MM.1S (cell line): ENCODE measurements at regions not wholly inside any gene's neighbourhood (a gene's known extent, or its start where the extent isn't known, plus 50 kb on each side); places are given as distances from the start of the nearest gene placed in this dataset.

Source experiments
- DNase-seq: peaks from one replicate; pipeline ENCODE4 v3.0.0-alpha.2; 2015
- H2AFZ ChIP-seq: fragments of 300-600 bp; sonication (generic); 2 replicates; pipeline ENCODE4 v1.6.0; 2016; ENCODE audit warnings: antibody characterized with exemption, low read length
- H3F3A ChIP-seq: fragments of 300-600 bp; sonication (generic); 2 replicates; pipeline ENCODE4 v1.6.1; 2016; ENCODE audit warnings: mild to moderate bottlenecking, antibody characterized with exemption, low read length, moderate library complexity, mixed read lengths; ENCODE audit not compliant: insufficient read depth
- H3K27ac ChIP-seq: fragments of 300-600 bp; sonication (generic); 2 replicates; pipeline ENCODE4 v1.5.1; 2016; ENCODE audit warnings: mild to moderate bottlenecking, low read length
- H3K27me3 ChIP-seq: fragments of 300-600 bp; sonication (generic); replicated peaks from 2 replicates; pipeline ENCODE4 v1.6.0; 2016; ENCODE audit warnings: low read length; ENCODE audit not compliant: insufficient read depth
- H3K36me3 ChIP-seq: fragments of 300-600 bp; sonication (generic); replicated peaks from 2 replicates; pipeline ENCODE4 v1.6.1; 2016; ENCODE audit warnings: mild to moderate bottlenecking, low read length, mixed read lengths; ENCODE audit not compliant: insufficient read depth
- H3K4me1 ChIP-seq: fragments of 300-600 bp; sonication (generic); 2 replicates; pipeline ENCODE4 v1.6.1; 2016; ENCODE audit warnings: low read length, mixed read lengths
- H3K4me2 ChIP-seq: fragments of 300-600 bp; sonication (generic); 2 replicates; pipeline ENCODE4 v1.6.0; 2016; ENCODE audit warnings: low read depth, low read length
- H3K4me3 ChIP-seq: fragments of 300-600 bp; sonication (generic); 2 replicates; pipeline ENCODE4 v1.5.1; 2016; ENCODE audit warnings: low read length, mixed read lengths
- H3K79me2 ChIP-seq: fragments of 300-600 bp; sonication (generic); 2 replicates; pipeline ENCODE4 v1.6.1; 2016; ENCODE audit warnings: mixed run types, low read length, mixed read lengths
- H3K9ac ChIP-seq: fragments of 300-600 bp; sonication (generic); 2 replicates; pipeline ENCODE4 v1.6.1; 2016; ENCODE audit warnings: low read length, mixed read lengths
- H3K9me2 ChIP-seq: fragments of 300-600 bp; sonication (generic); replicated peaks from 2 replicates; pipeline ENCODE4 v1.6.1; 2016; ENCODE audit warnings: mild to moderate bottlenecking, low read length, mixed read lengths; ENCODE audit not compliant: insufficient read depth
- H3K9me3 ChIP-seq: fragments of 300-600 bp; sonication (generic); replicated peaks from 2 replicates; pipeline ENCODE4 v1.6.1; 2016; ENCODE audit warnings: mild to moderate bottlenecking, low read length, mixed read lengths; ENCODE audit not compliant: insufficient read depth
- H4K20me1 ChIP-seq: fragments of 300-600 bp; sonication (generic); 2 replicates; pipeline ENCODE4 v1.6.1; 2016; ENCODE audit warnings: mild to moderate bottlenecking, low read length, moderate library complexity, mixed read lengths; ENCODE audit not compliant: insufficient read depth
- CTCF ChIP-seq: fragments of 300-600 bp; sonication (generic); IDR thresholded peaks from 2 replicates; pipeline ENCODE4 v1.5.1; 2016; ENCODE audit warnings: antibody characterized with exemption, low read length, mixed read lengths
- EZH2 ChIP-seq: fragments of 300-600 bp; sonication (generic); optimal IDR thresholded peaks from 2 replicates; pipeline ENCODE3; 2017; ENCODE audit warnings: low read depth, mild to moderate bottlenecking, antibody characterized with exemption, low read length, mixed read lengths
- EZH2phosphoT487 ChIP-seq: fragments of 300-600 bp; sonication (generic); IDR thresholded peaks from 2 replicates; pipeline ENCODE4 v1.6.1; 2018; ENCODE audit warnings: antibody characterized with exemption, low read length

GRCh38 chr20:53801609-53802370 is 208.2 kb upstream of the ZNF217 start:
- Histone ChIP-seq H3K9ac (no peak overlapping the region), H3K4me3 (no peak overlapping the region), H3K79me2 (no peaks in the 10 kb centered on the region), H2AFZ (no peak overlapping the region), H3K4me1 (no peaks in the 10 kb centered on the region), H3F3A (no peaks in the 10 kb centered on the region), H4K20me1 (no peaks in the 10 kb centered on the region), H3K27ac (no peak overlapping the region), H3K36me3 (no peaks in the 10 kb centered on the region), H3K4me2 (no peak overlapping the region), H3K9me2 (no peaks in the 10 kb centered on the region), H3K9me3 (no peaks in the 10 kb centered on the region), H3K27me3 (no peaks in the 10 kb centered on the region)
- no peak for TF ChIP-seq EZH2phosphoT487
- no peak for TF ChIP-seq CTCF
- TF ChIP-seq EZH2, result no peak
- DNase-seq, result no peak

- Histone ChIP-seq H3K9ac (no peak overlapping the region), H2AFZ (no peak overlapping the region), H3K79me2 (no peaks in the 10 kb centered on the region), H3K27me3 (no peaks in the 10 kb centered on the region), H3F3A (no peaks in the 10 kb centered on the region), H3K4me1 (no peaks in the 10 kb centered on the region), H3K4me3 (no peak overlapping the region), H3K9me2 (no peaks in the 10 kb centered on the region), H3K9me3 (no peaks in the 10 kb centered on the region), H3K27ac (no peak overlapping the region), H3K4me2 (no peak overlapping the region), H3K36me3 (no peaks in the 10 kb centered on the region), H4K20me1 (no peaks in the 10 kb centered on the region)
- TF ChIP-seq EZH2 (no peak), CTCF (no peak), EZH2phosphoT487 (no peak)
- DNase-seq, result no peak
Measured at GRCh38 chr20:53800883-53801604, 207.4 kb upstream of the ZNF217 start.

- Histone ChIP-seq H4K20me1 (no peaks in the 10 kb centered on the region), H2AFZ (no peak overlapping the region), H3K79me2 (no peaks in the 10 kb centered on the region), H3K4me1 (no peaks in the 10 kb centered on the region), H3K9me2 (no peaks in the 10 kb centered on the region), H3K27me3 (no peaks in the 10 kb centered on the region), H3K4me3 (no peak overlapping the region), H3K9ac (no peak overlapping the region), H3K4me2 (no peak overlapping the region), H3K27ac (no peak overlapping the region), H3K36me3 (no peaks in the 10 kb centered on the region), H3K9me3 (no peaks in the 10 kb centered on the region), H3F3A (no peaks in the 10 kb centered on the region)
- DNase-seq, result no peak
- TF ChIP-seq EZH2 (no peak), EZH2phosphoT487 (no peak), CTCF (no peak)
Measured at GRCh38 chr20:53800418-53800817, 206.8 kb upstream of the ZNF217 start.
